CD4-positive, alpha-beta memory T cell (primary cell): ENCODE measurements at regions not wholly inside any gene's neighbourhood (a gene's known extent, or its start where the extent isn't known, plus 50 kb on each side); places are given as distances from the start of the nearest gene placed in this dataset.

ENCODE experiments used
- CTCF ChIA-PET: fragments of 350-600 bp; sonication (Branson Sonifier 250); formaldehyde crosslinking; loops from one replicate; lab custom pipeline; 2021; ENCODE audit warnings: inconsistent platforms; ENCODE audit not compliant: partially characterized antibody; lab: Charles Lee
- POLR2A ChIA-PET: fragments of 350-600 bp; sonication (Branson Sonifier 250); formaldehyde crosslinking; loops from one replicate; lab custom pipeline; 2021; ENCODE audit not compliant: partially characterized antibody; lab: Charles Lee
- DNase-seq, 5 donors: peaks; one replicate each; pipeline versions ENCODE4 v3.0.0 to v3.0.0-alpha.2; 2020 to 2022; ENCODE audit warnings: mixed read lengths in 1 of 5
- H3K27ac ChIP-seq: one replicate; pipeline ENCODE4 v1.7.0; 2013; ENCODE audit warnings: low read depth, low read length
- H3K27me3 ChIP-seq: 2 replicates; pipeline ENCODE4 v1.7.0; 2013; ENCODE audit warnings: mild to moderate bottlenecking, low read length, moderate library complexity; ENCODE audit not compliant: insufficient read depth
- H3K36me3 ChIP-seq: 2 replicates; pipeline ENCODE4 v1.7.0; 2013; ENCODE audit warnings: mild to moderate bottlenecking, low read length, moderate library complexity; ENCODE audit not compliant: insufficient read depth
- H3K4me1 ChIP-seq: 2 replicates; pipeline ENCODE4 v1.7.0; 2013; ENCODE audit warnings: mild to moderate bottlenecking, low read length, moderate library complexity; ENCODE audit not compliant: insufficient read depth
- H3K4me3 ChIP-seq, 2 donors: one replicate each; pipeline ENCODE4 v1.7.0; 2013; ENCODE audit warnings: low read length in 2 of 2, mild to moderate bottlenecking in 1 of 2
- H3K9me3 ChIP-seq, 2 donors: one replicate each; pipeline ENCODE4 v1.7.0; 2013; ENCODE audit warnings: low read length in 2 of 2, control low read depth in 1 of 2; ENCODE audit not compliant: control insufficient read depth in 1 of 2
- H3K27ac Mint-ChIP-seq, 7 donors: one replicate each; pipeline ENCODE4 v1.8.0; 2020 to 2021; ENCODE audit warnings: mixed read lengths in 7 of 7, mild to moderate bottlenecking in 6 of 7, inconsistent platforms in 3 of 7, moderate library complexity in 3 of 7
- H3K27me3 Mint-ChIP-seq, 2 donors: one replicate each; pipeline ENCODE4 v1.8.0; 2020 to 2021; ENCODE audit warnings: mixed read lengths in 2 of 2
- H3K36me3 Mint-ChIP-seq, 2 donors: one replicate each; pipeline ENCODE4 v1.8.0; 2020 to 2021; ENCODE audit warnings: mixed read lengths in 2 of 2, inconsistent platforms in 1 of 2, mild to moderate bottlenecking in 1 of 2
- H3K4me1 Mint-ChIP-seq, 4 donors: one replicate each; pipeline ENCODE4 v1.8.0; 2020 to 2021; ENCODE audit warnings: mixed read lengths in 4 of 4, mild to moderate bottlenecking in 1 of 4
- H3K4me3 Mint-ChIP-seq, 8 donors: one replicate each; pipeline ENCODE4 v1.8.0; 2020 to 2021; ENCODE audit warnings: mixed read lengths in 8 of 8, mild to moderate bottlenecking in 7 of 8, moderate library complexity in 6 of 8, inconsistent platforms in 3 of 8
- H3K9me3 Mint-ChIP-seq, 8 donors: one replicate each; pipeline ENCODE4 v1.8.0; 2020 to 2021; ENCODE audit warnings: mixed read lengths in 8 of 8, mild to moderate bottlenecking in 5 of 8, inconsistent platforms in 3 of 8, moderate library complexity in 1 of 8
- intact Hi-C: fragments of 100-400 bp; cut with micrococcal nuclease; formaldehyde crosslinking; loops from one replicate; pipeline ENCODE4 v1.15.1; 2023

GRCh38 chr19:31518216-31519020, 169.2 kb upstream of the TSHZ3 start:
- no peak overlapping the region for H3K4me3 ChIP-seq
- Mint-ChIP-seq H3K4me1 (no peaks in the 10 kb centered on the region), H3K9me3 (peaks cover 2 to 24% (median 7%) of the 10 kb centered on the region in 8 donors), H3K27ac (no peak overlapping the region), H3K36me3 (no peaks in the 10 kb centered on the region), H3K4me3 (no peak overlapping the region), H3K27me3 (peaks cover 0 to 2% of the 10 kb centered on the region in 2 donors)
- H3K27ac ChIP-seq: no peak overlapping the region
- H3K36me3 ChIP-seq: no peaks in the 10 kb centered on the region
- H3K4me1 ChIP-seq: no peaks in the 10 kb centered on the region
- CTCF ChIA-PET: no interaction called here
- POLR2A ChIA-PET: no interaction called here
- intact Hi-C loops: no loop called here
- no peak for DNase-seq
- H3K9me3 ChIP-seq: no peaks in the 10 kb centered on the region
- H3K27me3 ChIP-seq: no peaks in the 10 kb centered on the region

DNA sequence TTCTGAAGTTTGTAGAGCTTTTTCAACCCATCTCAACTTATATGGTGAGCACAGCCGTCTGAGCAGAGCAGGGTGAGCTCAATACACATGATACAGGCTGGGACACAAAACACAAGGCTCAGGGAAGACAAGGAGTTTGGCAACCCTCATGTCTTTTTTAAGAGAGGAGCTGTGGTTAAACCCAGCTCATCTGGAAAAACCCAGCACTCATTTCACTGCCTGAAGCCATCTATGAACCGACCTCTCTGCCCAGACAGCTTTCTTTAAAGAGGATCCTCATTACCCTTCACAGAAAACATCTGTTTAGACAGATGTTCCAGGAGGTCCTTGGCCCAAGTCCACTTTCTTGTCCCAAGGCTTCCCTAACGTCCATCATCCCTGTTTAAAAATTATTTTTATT, 170.0 kb upstream of the TSHZ3 start:
- DNase-seq: no peak
- peaks cover 2 to 24% (median 7%) of the 10 kb centered on the region in 8 donors for H3K9me3 Mint-ChIP-seq
- H3K36me3 Mint-ChIP-seq: no peaks in the 10 kb centered on the region
- no peaks in the 10 kb centered on the region for H3K4me1 ChIP-seq
- H3K4me3 ChIP-seq: no peak overlapping the region
- H3K4me1 Mint-ChIP-seq: no peaks in the 10 kb centered on the region
- H3K27me3 ChIP-seq: no peaks in the 10 kb centered on the region
- no peaks in the 10 kb centered on the region for H3K27me3 Mint-ChIP-seq
- no peak overlapping the region for H3K4me3 Mint-ChIP-seq
- ChIA-PET POLR2A (no interaction called here), CTCF (no interaction called here)
- intact Hi-C loops: no loop called here
- no peaks in the 10 kb centered on the region for H3K36me3 ChIP-seq
- no peak overlapping the region for H3K27ac Mint-ChIP-seq
- no peaks in the 10 kb centered on the region for H3K9me3 ChIP-seq
- H3K27ac ChIP-seq: no peak overlapping the region

DNA sequence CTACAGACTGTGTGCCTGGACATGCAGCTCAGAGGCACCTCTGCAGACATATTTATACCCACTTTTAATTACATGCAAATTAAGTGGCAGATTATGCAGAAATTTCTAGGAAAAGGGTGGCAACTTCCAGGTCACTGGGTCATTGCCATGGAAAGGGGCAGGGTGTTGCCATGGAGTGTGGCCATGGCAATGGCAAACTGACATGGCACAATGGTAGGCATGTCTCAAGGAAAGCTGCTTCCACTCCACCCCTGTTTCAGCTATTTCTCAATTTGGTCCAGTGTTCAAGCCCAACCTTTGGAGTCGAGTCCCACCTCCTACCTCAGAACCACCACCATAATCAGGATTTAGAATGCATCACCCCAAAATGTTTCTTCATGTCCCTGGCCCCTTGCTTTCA, 170.7 kb upstream of the TSHZ3 start:
- Histone ChIP-seq H3K4me3 (no peak overlapping the region), H3K9me3 (no peaks in the 10 kb centered on the region), H3K27me3 (no peaks in the 10 kb centered on the region), H3K27ac (no peak overlapping the region), H3K4me1 (no peaks in the 10 kb centered on the region), H3K36me3 (no peaks in the 10 kb centered on the region)
- Mint-ChIP-seq H3K4me3 (no peak overlapping the region), H3K9me3 (peaks cover 4 to 26% (median 7%) of the 10 kb centered on the region in 8 donors), H3K27me3 (no peaks in the 10 kb centered on the region), H3K4me1 (no peaks in the 10 kb centered on the region), H3K27ac (no peak overlapping the region), H3K36me3 (no peaks in the 10 kb centered on the region)
- intact Hi-C loops: no loop called here
- ChIA-PET CTCF (interaction anchor here (0.6 kb wide), 1 partner anchor 1113 kb away, joined by 3 read pairs; no protein-coding TSS in a partner anchor), POLR2A (no interaction called here)
- no peak for DNase-seq

- Mint-ChIP-seq H3K27me3 (peaks cover 0 to 2% of the 10 kb centered on the region in 2 donors), H3K27ac (no peak overlapping the region), H3K9me3 (peaks cover 4 to 32% (median 11%) of the 10 kb centered on the region in 8 donors), H3K4me1 (no peaks in the 10 kb centered on the region), H3K36me3 (no peaks in the 10 kb centered on the region), H3K4me3 (no peak overlapping the region)
- Histone ChIP-seq H3K27ac (no peak overlapping the region), H3K36me3 (no peaks in the 10 kb centered on the region), H3K27me3 (no peaks in the 10 kb centered on the region), H3K4me1 (no peaks in the 10 kb centered on the region), H3K9me3 (no peaks in the 10 kb centered on the region), H3K4me3 (no peak overlapping the region)
- ChIA-PET POLR2A (no interaction called here), CTCF (no interaction called here)
- intact Hi-C loops: no loop called here
- DNase-seq: no peak
These were observed 171.4 kb upstream of the TSHZ3 start for GRCh38 chr19:31520633-31521032.

- H3K27me3 Mint-ChIP-seq: peaks cover 0 to 4% of the 10 kb centered on the region in 2 donors
- CTCF ChIA-PET: no interaction called here
- intact Hi-C loops: no loop called here
- H3K9me3 Mint-ChIP-seq: peaks cover 2 to 31% (median 23%) of the 10 kb centered on the region in 8 donors
- no peak overlapping the region for H3K4me3 Mint-ChIP-seq
- Histone ChIP-seq H3K27ac (no peak overlapping the region), H3K4me3 (no peak overlapping the region), H3K36me3 (no peaks in the 10 kb centered on the region), H3K9me3 (no peaks in the 10 kb centered on the region), H3K27me3 (no peaks in the 10 kb centered on the region), H3K4me1 (no peaks in the 10 kb centered on the region)
- POLR2A ChIA-PET: no interaction called here
- no peak overlapping the region for H3K27ac Mint-ChIP-seq
- no peak for DNase-seq
- no peaks in the 10 kb centered on the region for H3K4me1 Mint-ChIP-seq
- no peaks in the 10 kb centered on the region for H3K36me3 Mint-ChIP-seq
These were observed 176.4 kb upstream of the TSHZ3 start for GRCh38 chr19:31525610-31526147.

- no peaks in the 10 kb centered on the region for H3K27me3 ChIP-seq
- H3K4me3 ChIP-seq: no peak overlapping the region
- Mint-ChIP-seq H3K27me3 (peaks cover 5 to 7% of the 10 kb centered on the region in 2 donors), H3K27ac (no peak overlapping the region), H3K4me1 (no peaks in the 10 kb centered on the region), H3K9me3 (peaks cover 2 to 27% (median 21%) of the 10 kb centered on the region in 8 donors), H3K4me3 (no peak overlapping the region), H3K36me3 (no peaks in the 10 kb centered on the region)
- no peaks in the 10 kb centered on the region for H3K9me3 ChIP-seq
- no peak overlapping the region for H3K27ac ChIP-seq
- no peaks in the 10 kb centered on the region for H3K4me1 ChIP-seq
- ChIA-PET POLR2A (no interaction called here), CTCF (no interaction called here)
- no peak for DNase-seq
- intact Hi-C loops: no loop called here
- H3K36me3 ChIP-seq: no peaks in the 10 kb centered on the region
These were observed 178.2 kb upstream of the TSHZ3 start for GRCh38 chr19:31527443-31527842.

- ChIA-PET POLR2A (no interaction called here), CTCF (no interaction called here)
- Mint-ChIP-seq H3K4me3 (no peak overlapping the region), H3K9me3 (peaks cover 2 to 26% (median 21%) of the 10 kb centered on the region in 8 donors), H3K27ac (no peak overlapping the region), H3K27me3 (peaks cover 5 to 7% of the 10 kb centered on the region in 2 donors), H3K36me3 (no peaks in the 10 kb centered on the region), H3K4me1 (no peaks in the 10 kb centered on the region)
- H3K4me3 ChIP-seq: no peak overlapping the region
- H3K27ac ChIP-seq: no peak overlapping the region
- intact Hi-C loops: no loop called here
- H3K4me1 ChIP-seq: no peaks in the 10 kb centered on the region
- DNase-seq: no peak
- no peaks in the 10 kb centered on the region for H3K9me3 ChIP-seq
- H3K36me3 ChIP-seq: no peaks in the 10 kb centered on the region
- no peaks in the 10 kb centered on the region for H3K27me3 ChIP-seq
These were observed 179.0 kb upstream of the TSHZ3 start for GRCh38 chr19:31528261-31528660.
